ENCODE measurements at regions not wholly inside any gene's neighbourhood (a gene's known extent, or its start where the extent isn't known, plus 50 kb on each side); places are given as distances from the start of the nearest gene placed in this dataset.

- dilution Hi-C loops (cut with MboI; ENCODE audit: extremely low pct_ligation_motif_present, low sequenced_read_pairs) = no loop called here
- Histone ChIP-seq H3K9me1 (replicated peaks; ENCODE audit: control insufficient read depth, extremely low read depth, insufficient read depth, low read length) (no peaks in the 10 kb centered on the region), H3K4me3 (replicated peaks in 1 of 3; ENCODE audit: insufficient read depth in 1 of 3, low read depth in 1 of 3, low read length in 3 of 3) (no peak overlapping the region), H3K27me3 (ENCODE audit: control insufficient read depth in 2 of 2, insufficient read depth in 2 of 2, low read length in 2 of 2) (no peaks in the 10 kb centered on the region), H3K79me2 (ENCODE audit: control insufficient read depth, insufficient read depth, low read length) (no peaks in the 10 kb centered on the region), H3K9ac (replicated peaks; ENCODE audit: extremely low read depth, insufficient read depth, low read length) (no peak overlapping the region), H3K4me1 (ENCODE audit: control insufficient read depth, extremely low read depth, insufficient read depth, low read length) (no peaks in the 10 kb centered on the region), H3K9me3 (replicated peaks; ENCODE audit: control insufficient read depth, insufficient read depth, low read length) (no peaks in the 10 kb centered on the region), H3K4me2 (ENCODE audit: insufficient read depth, low read length) (no peak overlapping the region), H2AFZ (ENCODE audit: low read depth, low read length) (no peak overlapping the region), H4K20me1 (replicated peaks; ENCODE audit: control insufficient read depth, extremely low read depth, insufficient read depth, low read length) (no peaks in the 10 kb centered on the region), H3K27ac (ENCODE audit: insufficient read depth, low read depth, low read length) (no peak overlapping the region), H3K36me3 (ENCODE audit: control insufficient read depth in 2 of 2, extremely low read depth in 1 of 2, insufficient read depth in 2 of 2, low read length in 2 of 2) (no peaks in the 10 kb centered on the region)
- DNase-seq (ENCODE audit: low read depth, low spot score) (no peak), FAIRE-seq (no peak)
- ChIA-PET POLR2A (no interaction called here), CTCF (interaction anchor here (1.1 kb wide), 1 partner anchor 38 kb away, joined by 3 read pairs; no protein-coding TSS in a partner anchor)
- no peak for TF ChIP-seq FOS (IDR thresholded peaks at IDR 0.05; ENCODE audit: borderline replicate concordance, insufficient read depth, low read length)
- no TSS peak for BruUV-seq (replicated peaks)
- intact Hi-C loops (cut with micrococcal nuclease) = no loop called here
Observed at GRCh38 chr5:67875601-67876000, 340.0 kb upstream of the PIK3R1 start.

GRCh38 chr5:67873935-67874334 lies 341.6 kb upstream of the PIK3R1 start:
- CTCF ChIA-PET = no interaction called here
- BruUV-seq (replicated peaks) = no TSS peak
- no peaks in the 10 kb centered on the region for H3K9me3 ChIP-seq (replicated peaks; ENCODE audit: control insufficient read depth, insufficient read depth, low read length)
- no peak for TF ChIP-seq EZH2 (IDR thresholded peaks at IDR 0.05; ENCODE audit: borderline replicate concordance, low read depth, low read length, severe bottlenecking)
- no peak for TF ChIP-seq FOS (IDR thresholded peaks at IDR 0.05; ENCODE audit: borderline replicate concordance, insufficient read depth, low read length)
- no peak for TF ChIP-seq MAX (IDR thresholded peaks at IDR 0.05; ENCODE audit: insufficient read depth, insufficient read length)
- TF ChIP-seq GATA2 (IDR thresholded peaks at IDR 0.05; ENCODE audit: insufficient read depth, insufficient read length, low read depth, low read length) = no peak
- TF ChIP-seq POLR2A (IDR thresholded peaks at IDR 0.05; ENCODE audit: low read depth, low read length) = no peak
- TF ChIP-seq POLR2AphosphoS5 (IDR thresholded peaks at IDR 0.05; ENCODE audit: insufficient read depth, low read depth, low read length) = no peak
- no peak for TF ChIP-seq JUN (IDR thresholded peaks at IDR 0.05; ENCODE audit: borderline replicate concordance, insufficient read depth, insufficient read length, low read depth)
- no peak for TF ChIP-seq CTCF (IDR thresholded peaks at IDR 0.05; ENCODE audit: extremely low read depth in 1 of 2, insufficient read depth in 1 of 2, low read depth in 1 of 2, low read length in 2 of 2)
- TF ChIP-seq MYC (IDR thresholded peaks at IDR 0.05; ENCODE audit: low read depth, low read length) = no peak
- POLR2A ChIA-PET = no interaction called here
- FAIRE-seq (no peak), DNase-seq (ENCODE audit: low read depth, low spot score) (no peak)
- no peaks in the 10 kb centered on the region for H3K79me2 ChIP-seq (ENCODE audit: control insufficient read depth, insufficient read depth, low read length)
- H3K9ac ChIP-seq (replicated peaks; ENCODE audit: extremely low read depth, insufficient read depth, low read length) = no peak overlapping the region
- no peaks in the 10 kb centered on the region for H3K4me1 ChIP-seq (ENCODE audit: control insufficient read depth, extremely low read depth, insufficient read depth, low read length)
- no peak overlapping the region for H2AFZ ChIP-seq (ENCODE audit: low read depth, low read length)
- no peaks in the 10 kb centered on the region for H3K36me3 ChIP-seq (ENCODE audit: control insufficient read depth in 2 of 2, extremely low read depth in 1 of 2, insufficient read depth in 2 of 2, low read length in 2 of 2)
- no peak overlapping the region for H3K4me3 ChIP-seq (replicated peaks in 1 of 3; ENCODE audit: insufficient read depth in 1 of 3, low read depth in 1 of 3, low read length in 3 of 3)
- peaks cover 0 to 3% of the 10 kb centered on the region in 2 experiments for H3K27me3 ChIP-seq (ENCODE audit: control insufficient read depth in 2 of 2, insufficient read depth in 2 of 2, low read length in 2 of 2)
- H4K20me1 ChIP-seq (replicated peaks; ENCODE audit: control insufficient read depth, extremely low read depth, insufficient read depth, low read length) = no peaks in the 10 kb centered on the region
- intact Hi-C loops (cut with micrococcal nuclease) (no loop called here), dilution Hi-C loops (cut with MboI; ENCODE audit: extremely low pct_ligation_motif_present, low sequenced_read_pairs) (no loop called here)
- no peak overlapping the region for H3K27ac ChIP-seq (ENCODE audit: insufficient read depth, low read depth, low read length)
- H3K4me2 ChIP-seq (ENCODE audit: insufficient read depth, low read length) = no peak overlapping the region
- H3K9me1 ChIP-seq (replicated peaks; ENCODE audit: control insufficient read depth, extremely low read depth, insufficient read depth, low read length) = no peaks in the 10 kb centered on the region

Measured in endothelial cell of umbilical vein (primary cell).